ENCODE measurements at regions not wholly inside any gene's neighbourhood (a gene's known extent, or its start where the extent isn't known, plus 50 kb on each side); places are given as distances from the start of the nearest gene placed in this dataset.

DNA sequence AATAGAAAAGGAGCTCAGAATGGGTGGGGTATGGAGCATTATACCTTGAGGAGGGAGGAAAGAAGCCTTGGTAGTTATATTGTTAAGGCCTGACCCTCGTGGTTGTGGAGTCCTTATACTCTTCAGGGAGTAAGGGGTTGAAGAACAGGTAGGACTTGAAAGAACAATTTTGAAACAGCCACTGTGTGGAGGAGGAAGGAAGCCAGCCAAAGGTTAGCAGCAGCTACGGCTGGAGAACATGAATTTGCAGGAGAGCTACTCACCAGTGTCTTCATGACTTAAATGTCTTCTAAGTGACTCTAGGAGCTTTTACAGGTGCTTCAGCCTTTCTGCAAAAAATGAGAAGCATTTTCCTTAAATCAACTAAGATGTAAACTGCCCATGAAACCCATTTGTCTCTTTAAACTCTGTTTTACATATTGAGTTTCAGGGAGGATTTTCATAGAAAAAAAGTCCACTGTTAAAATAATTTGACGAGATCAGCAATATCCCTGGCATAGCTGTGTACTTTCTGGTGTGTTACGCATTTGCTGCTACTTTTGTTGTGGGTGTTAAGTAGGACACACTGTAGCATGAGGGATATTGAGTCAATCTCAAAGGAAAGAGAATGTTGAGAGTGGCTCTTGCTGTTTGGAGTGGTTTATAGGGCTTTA lies 110.6 kb upstream of the ELL2 start:
- TF ChIP-seq SUZ12 (IDR thresholded peaks at IDR 0.05; ENCODE audit: extremely low read depth, insufficient read depth, insufficient read length) (no peak), YY1 (IDR thresholded peaks at IDR 0.05; ENCODE audit: insufficient read depth, insufficient read length) (no peak)
